ENCODE measurements at regions not wholly inside any gene's neighbourhood (a gene's known extent, or its start where the extent isn't known, plus 50 kb on each side); places are given as distances from the start of the nearest gene placed in this dataset.

- no peak for TF ChIP-seq CTCF (conservative IDR thresholded peaks at IDR 0.05; ENCODE audit: low read depth, low read length)
- no peak overlapping the region for H3K4me3 ChIP-seq (ENCODE audit: low read length)
- DNase-seq (ENCODE audit: low read depth), result no peak
Measured at GRCh38 chr6:6942091-6942490, 165.7 kb upstream of the RREB1 start.

- H3K4me3 ChIP-seq (ENCODE audit: low read length), result no peak overlapping the region
- no peak for TF ChIP-seq CTCF (conservative IDR thresholded peaks at IDR 0.05; ENCODE audit: low read depth, low read length)
- DNase-seq (ENCODE audit: low read depth), result no peak
Measured at GRCh38 chr6:6942831-6943230, 164.9 kb upstream of the RREB1 start.

- H3K4me3 ChIP-seq (ENCODE audit: low read length), result no peak overlapping the region
- DNase-seq (ENCODE audit: low read depth), result no peak
- TF ChIP-seq CTCF (conservative IDR thresholded peaks at IDR 0.05; ENCODE audit: low read depth, low read length), result no peak
Measured at GRCh38 chr6:6943421-6943820, 164.3 kb upstream of the RREB1 start.

- no peak for TF ChIP-seq CTCF (conservative IDR thresholded peaks at IDR 0.05; ENCODE audit: low read depth, low read length)
- DNase-seq (ENCODE audit: low read depth), result no peak
- no peak overlapping the region for H3K4me3 ChIP-seq (ENCODE audit: low read length)
Measured at GRCh38 chr6:6946206-6947155, 161.3 kb upstream of the RREB1 start.

- TF ChIP-seq CTCF (conservative IDR thresholded peaks at IDR 0.05; ENCODE audit: low read depth, low read length), result no peak
- DNase-seq (ENCODE audit: low read depth), result no peak
- no peak overlapping the region for H3K4me3 ChIP-seq (ENCODE audit: low read length)
Measured at GRCh38 chr6:6950373-6951145, 157.2 kb upstream of the RREB1 start.

GRCh38 chr6:6951355-6951754, 156.4 kb upstream of the RREB1 start:
- DNase-seq (ENCODE audit: low read depth), result no peak
- no peak for TF ChIP-seq CTCF (conservative IDR thresholded peaks at IDR 0.05; ENCODE audit: low read depth, low read length)
- no peak overlapping the region for H3K4me3 ChIP-seq (ENCODE audit: low read length)
